ENCODE measurements at regions not wholly inside any gene's neighbourhood (a gene's known extent, or its start where the extent isn't known, plus 50 kb on each side); places are given as distances from the start of the nearest gene placed in this dataset.

- TF ChIP-seq TAF7 (optimal IDR thresholded peaks at IDR 0.05; ENCODE audit: borderline replicate concordance, low read depth, low read length) (no peak), TEAD4 (IDR thresholded peaks at IDR 0.05; ENCODE audit: low read depth, low read length) (no peak), JUN (IDR thresholded peaks at IDR 0.05; ENCODE audit: low read depth, low read length) (no peak), POLR2AphosphoS5 (IDR thresholded peaks at IDR 0.05; ENCODE audit: low read depth, low read length) (no peak), RBBP5 (IDR thresholded peaks at IDR 0.05; ENCODE audit: borderline replicate concordance, low read depth, low read length) (no peak), FOSL1 (IDR thresholded peaks at IDR 0.05; ENCODE audit: insufficient read depth, low read depth, low read length) (no peak), RXRA (IDR thresholded peaks at IDR 0.05; ENCODE audit: insufficient read depth, low read depth, low read length) (no peak), SIN3A (conservative IDR thresholded peaks at IDR 0.05 in 1 of 2, IDR thresholded peaks at IDR 0.05 in 1 of 2; ENCODE audit: low read depth in 1 of 2, low read length in 2 of 2) (no peak), CHD2 (IDR thresholded peaks at IDR 0.05; ENCODE audit: low read length) (no peak)
Measured at GRCh38 chr13:93080587-93080986, 146.0 kb upstream of the GPC6 start (continued).
